ENCODE measurements at regions not wholly inside any gene's neighbourhood (a gene's known extent, or its start where the extent isn't known, plus 50 kb on each side); places are given as distances from the start of the nearest gene placed in this dataset.

GRCh38 chr5:88602584-88602983, 280.4 kb downstream of the MEF2C start:
- TF ChIP-seq ZNF565 (CRISPR knock-in tag; conservative IDR thresholded peaks at IDR 0.05; ENCODE audit: low read depth): no peak
- no peak for TF ChIP-seq PATZ1 (CRISPR knock-in tag; IDR thresholded peaks at IDR 0.05; ENCODE audit: borderline replicate concordance)
- TF ChIP-seq CREB5 (CRISPR knock-in tag; IDR thresholded peaks at IDR 0.05; ENCODE audit: low read depth): no peak
- TF ChIP-seq ARNTL (CRISPR knock-in tag; IDR thresholded peaks at IDR 0.05; ENCODE audit: borderline replicate concordance, low read depth): no peak
- TF ChIP-seq CSRNP3 (CRISPR knock-in tag; IDR thresholded peaks at IDR 0.05): no peak
- no peak for TF ChIP-seq RARB (CRISPR knock-in tag; IDR thresholded peaks at IDR 0.05)
- TF ChIP-seq CSDC2 (CRISPR knock-in tag; IDR thresholded peaks at IDR 0.05): no peak
- TF ChIP-seq ZFP3 (CRISPR knock-in tag; IDR thresholded peaks at IDR 0.05): no peak
- no peak for TF ChIP-seq ZC3H10 (CRISPR knock-in tag; IDR thresholded peaks at IDR 0.05)
- TF ChIP-seq SNAI2 (CRISPR knock-in tag; IDR thresholded peaks at IDR 0.05): no peak
- TF ChIP-seq ISL1 (CRISPR knock-in tag; IDR thresholded peaks at IDR 0.05): no peak
- TF ChIP-seq OSR1 (CRISPR knock-in tag; IDR thresholded peaks at IDR 0.05): no peak
- TF ChIP-seq TOX (CRISPR knock-in tag; IDR thresholded peaks at IDR 0.05; ENCODE audit: borderline replicate concordance): no peak
- no peak for TF ChIP-seq TSHZ2 (CRISPR knock-in tag; IDR thresholded peaks at IDR 0.05)
